Upper lobe of right lung (tissue), 1 donor: ENCODE measurements at regions not wholly inside any gene's neighbourhood (a gene's known extent, or its start where the extent isn't known, plus 50 kb on each side); places are given as distances from the start of the nearest gene placed in this dataset.

Experiments
- ATAC-seq: fragments of 200-7000 bp; cut with Tn5 transposase; one replicate; pipeline ENCODE4 v1.9.1; 2020; ENCODE audit warnings: mild to moderate bottlenecking, moderate library complexity
- DNase-seq: peaks from one replicate; pipeline ENCODE4 v3.0.0-alpha.2; 2020
- H3K27ac ChIP-seq: fragments of 200-600 bp; one replicate; pipeline ENCODE4 v1.8.0; 2022
- H3K27me3 ChIP-seq: fragments of 200-600 bp; one replicate; pipeline ENCODE4 v1.8.0; 2022; ENCODE audit warnings: mild to moderate bottlenecking
- H3K36me3 ChIP-seq: fragments of 200-600 bp; one replicate; pipeline ENCODE4 v1.8.0; 2022
- H3K4me1 ChIP-seq: fragments of 200-600 bp; one replicate; pipeline ENCODE4 v1.8.0; 2022
- H3K4me3 ChIP-seq: fragments of 200-600 bp; one replicate; pipeline ENCODE4 v1.8.0; 2022; ENCODE audit warnings: mild to moderate bottlenecking
- H3K9me3 ChIP-seq: fragments of 200-600 bp; one replicate; pipeline ENCODE4 v1.8.0; 2022
- intact Hi-C: fragments of 100-400 bp; cut with DNase I; formaldehyde crosslinking; loops from one replicate; pipeline ENCODE4 v1.11.0; 2022
- TF ChIP-seq, protein P1 (sequence below): fragments of 200-600 bp; IDR thresholded peaks from one replicate; pipeline ENCODE4 v1.8.0; 2022; ENCODE audit warnings: antibody characterized with exemption
- donor health status: DM: no; HTN: yes; CAD: no; lungs with severe emphysema.

DNA sequence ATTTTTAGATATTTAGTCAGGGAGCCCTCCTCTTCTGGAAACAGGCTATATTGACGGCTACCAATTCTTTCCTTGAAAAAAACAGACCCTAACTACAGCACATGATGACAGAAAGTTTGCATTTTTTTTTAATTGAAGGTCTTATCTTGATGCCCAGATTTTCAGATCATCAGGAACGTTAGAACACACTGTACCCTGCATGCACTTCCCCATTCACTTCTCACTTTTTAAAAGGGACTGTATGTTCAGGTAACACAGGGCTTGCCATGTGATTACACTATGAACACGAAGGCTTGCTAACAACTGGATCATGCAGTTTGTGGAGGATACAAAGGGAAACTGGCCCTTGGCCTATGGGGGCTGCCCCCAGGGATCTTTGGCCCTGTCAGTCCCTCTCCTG, 92.6 kb downstream of the RPS29 start:
- no peak for ATAC-seq
- intact Hi-C loops = no loop called here
- DNase-seq = no peak
- Histone ChIP-seq H3K27ac (no peak overlapping the region), H3K9me3 (no peaks in the 10 kb centered on the region), H3K4me3 (no peak overlapping the region), H3K27me3 (peaks cover 1% of the 10 kb centered on the region), H3K4me1 (no peaks in the 10 kb centered on the region), H3K36me3 (no peaks in the 10 kb centered on the region)
- TF ChIP-seq, protein P1, sequence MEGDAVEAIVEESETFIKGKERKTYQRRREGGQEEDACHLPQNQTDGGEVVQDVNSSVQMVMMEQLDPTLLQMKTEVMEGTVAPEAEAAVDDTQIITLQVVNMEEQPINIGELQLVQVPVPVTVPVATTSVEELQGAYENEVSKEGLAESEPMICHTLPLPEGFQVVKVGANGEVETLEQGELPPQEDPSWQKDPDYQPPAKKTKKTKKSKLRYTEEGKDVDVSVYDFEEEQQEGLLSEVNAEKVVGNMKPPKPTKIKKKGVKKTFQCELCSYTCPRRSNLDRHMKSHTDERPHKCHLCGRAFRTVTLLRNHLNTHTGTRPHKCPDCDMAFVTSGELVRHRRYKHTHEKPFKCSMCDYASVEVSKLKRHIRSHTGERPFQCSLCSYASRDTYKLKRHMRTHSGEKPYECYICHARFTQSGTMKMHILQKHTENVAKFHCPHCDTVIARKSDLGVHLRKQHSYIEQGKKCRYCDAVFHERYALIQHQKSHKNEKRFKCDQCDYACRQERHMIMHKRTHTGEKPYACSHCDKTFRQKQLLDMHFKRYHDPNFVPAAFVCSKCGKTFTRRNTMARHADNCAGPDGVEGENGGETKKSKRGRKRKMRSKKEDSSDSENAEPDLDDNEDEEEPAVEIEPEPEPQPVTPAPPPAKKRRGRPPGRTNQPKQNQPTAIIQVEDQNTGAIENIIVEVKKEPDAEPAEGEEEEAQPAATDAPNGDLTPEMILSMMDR = no peak

DNA sequence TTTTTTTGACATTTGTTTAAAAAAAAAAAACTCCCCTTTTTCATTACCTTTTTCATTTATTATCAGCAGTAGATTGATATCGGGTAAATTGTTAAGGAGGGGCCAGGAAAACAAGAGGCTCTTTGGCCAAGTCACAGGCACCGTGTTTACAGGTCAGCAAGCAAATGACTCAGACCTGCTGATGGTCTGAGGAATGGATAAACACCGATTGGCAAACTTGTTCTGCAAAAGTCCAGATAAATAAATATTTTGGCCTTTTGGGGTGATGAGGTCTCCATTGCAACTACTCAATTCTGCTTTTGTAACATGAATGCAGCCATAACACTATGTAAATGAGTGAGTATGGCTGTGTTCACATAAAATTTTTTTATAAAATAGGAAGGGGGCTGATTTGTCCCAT, 94.0 kb downstream of the RPS29 start:
- Histone ChIP-seq H3K4me1 (no peaks in the 10 kb centered on the region), H3K27ac (no peak overlapping the region), H3K4me3 (no peak overlapping the region), H3K36me3 (no peaks in the 10 kb centered on the region), H3K9me3 (no peaks in the 10 kb centered on the region), H3K27me3 (no peaks in the 10 kb centered on the region)
- intact Hi-C loops = no loop called here
- no peak for ATAC-seq
- no peak for DNase-seq
- TF ChIP-seq, protein P1 = no peak

DNA sequence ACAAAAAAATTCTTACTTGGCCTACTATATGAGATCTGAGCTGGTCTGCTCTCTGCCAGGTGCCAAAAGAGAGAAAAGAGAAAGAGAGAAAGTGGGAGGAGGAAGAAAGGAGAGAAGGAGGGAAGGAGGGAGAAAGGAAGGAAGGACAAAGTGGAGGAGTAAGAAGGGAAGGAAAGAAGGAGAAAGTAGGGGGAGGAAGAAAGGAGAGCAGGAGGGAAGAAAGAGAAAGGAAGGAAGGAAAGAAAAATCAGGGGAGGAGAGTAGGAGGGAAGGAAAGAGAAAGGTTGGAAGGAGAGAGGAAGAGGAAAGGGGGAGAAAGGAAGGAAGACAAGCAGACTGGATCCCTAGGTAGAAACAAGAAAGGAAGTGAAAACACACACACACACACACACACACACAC, 96.8 kb downstream of the RPS29 start:
- Histone ChIP-seq H3K27ac (no peak overlapping the region), H3K36me3 (no peaks in the 10 kb centered on the region), H3K27me3 (no peaks in the 10 kb centered on the region), H3K9me3 (no peaks in the 10 kb centered on the region), H3K4me3 (no peak overlapping the region), H3K4me1 (no peaks in the 10 kb centered on the region)
- ATAC-seq = no peak
- DNase-seq = no peak
- intact Hi-C loops = no loop called here
- TF ChIP-seq, protein P1 = no peak

DNA sequence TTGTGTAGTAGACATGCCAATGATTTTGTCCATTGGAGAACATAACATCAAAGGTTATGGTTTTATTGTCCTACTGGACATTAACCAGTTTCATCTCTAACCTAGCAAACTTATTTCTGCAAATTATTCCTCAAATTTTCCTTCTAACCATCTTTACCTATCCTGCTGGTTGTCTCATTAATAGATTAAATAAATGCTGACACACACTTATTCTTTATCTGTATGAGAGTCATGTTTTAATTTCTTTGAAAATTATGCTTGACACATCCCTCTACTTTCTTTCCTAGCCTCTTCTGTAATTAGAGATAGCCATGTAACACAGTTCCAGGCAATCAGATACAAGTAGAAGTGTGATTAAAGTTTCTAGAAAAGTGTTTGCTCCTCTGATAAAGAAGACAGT, 98.9 kb downstream of the RPS29 start:
- H3K36me3 ChIP-seq = no peaks in the 10 kb centered on the region
- intact Hi-C loops = no loop called here
- H3K4me3 ChIP-seq = no peak overlapping the region
- no peak overlapping the region for H3K27ac ChIP-seq
- H3K4me1 ChIP-seq = no peaks in the 10 kb centered on the region
- no peak for ATAC-seq
- DNase-seq = no peak
- H3K9me3 ChIP-seq = no peaks in the 10 kb centered on the region
- TF ChIP-seq, protein P1 = no peak
- H3K27me3 ChIP-seq = no peaks in the 10 kb centered on the region

DNA sequence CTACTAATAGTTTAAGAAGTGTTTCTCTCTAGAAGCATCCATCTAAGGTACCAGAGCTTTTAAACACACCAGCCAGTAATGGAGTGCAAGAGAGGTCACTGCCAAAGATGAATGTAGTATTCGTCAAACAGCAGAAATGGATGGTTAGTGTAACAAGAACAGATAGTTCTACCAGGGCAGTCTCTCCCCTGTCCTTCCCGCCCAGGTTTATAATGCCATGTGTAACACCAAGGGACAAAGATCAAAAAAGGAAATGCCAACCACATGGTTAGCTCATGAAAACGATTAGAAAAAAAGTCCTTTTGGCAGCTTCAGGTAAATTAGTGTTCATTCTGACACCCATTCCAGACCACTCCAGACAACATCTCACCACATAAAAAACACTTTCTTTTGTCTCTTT, 100.9 kb downstream of the RPS29 start:
- Histone ChIP-seq H3K36me3 (no peaks in the 10 kb centered on the region), H3K27me3 (no peaks in the 10 kb centered on the region), H3K4me3 (no peak overlapping the region), H3K4me1 (no peaks in the 10 kb centered on the region), H3K9me3 (no peaks in the 10 kb centered on the region), H3K27ac (no peak overlapping the region)
- DNase-seq (no peak), ATAC-seq (no peak)
- intact Hi-C loops = no loop called here
- TF ChIP-seq, protein P1 = no peak

DNA sequence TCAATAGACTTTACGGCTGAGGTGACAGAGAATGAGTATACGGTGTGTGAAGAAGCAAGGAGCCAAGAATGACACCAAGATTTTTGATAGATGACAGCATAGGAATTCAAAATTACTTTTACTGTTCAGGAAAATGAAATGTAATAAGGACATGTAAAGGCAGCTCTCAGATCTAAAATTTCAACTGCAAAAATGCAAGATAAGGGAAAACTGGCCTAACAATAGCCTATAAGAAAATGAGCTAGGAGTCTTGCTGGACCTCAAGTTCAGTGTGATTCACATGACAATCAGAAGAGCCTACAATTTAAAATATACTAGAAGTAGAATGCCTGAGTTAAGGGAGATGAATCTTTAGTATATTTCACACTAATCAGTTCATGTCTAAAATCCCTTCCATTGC, 102.0 kb downstream of the RPS29 start:
- H3K27ac ChIP-seq = no peak overlapping the region
- no peak for DNase-seq
- no peak for ATAC-seq
- H3K36me3 ChIP-seq = no peaks in the 10 kb centered on the region
- H3K4me3 ChIP-seq = no peak overlapping the region
- TF ChIP-seq, protein P1 = no peak
- no peaks in the 10 kb centered on the region for H3K4me1 ChIP-seq
- no peaks in the 10 kb centered on the region for H3K9me3 ChIP-seq
- H3K27me3 ChIP-seq = no peaks in the 10 kb centered on the region
- intact Hi-C loops = no loop called here
